ENCODE measurements at regions not wholly inside any gene's neighbourhood (a gene's known extent, or its start where the extent isn't known, plus 50 kb on each side); places are given as distances from the start of the nearest gene placed in this dataset.

- Histone ChIP-seq H3K27me3 (no peaks in the 10 kb centered on the region), H3K4me1 (no peaks in the 10 kb centered on the region), H3K27ac (no peak overlapping the region), H3K36me3 (no peaks in the 10 kb centered on the region), H3K4me3 (no peak overlapping the region), H3K9me3 (no peaks in the 10 kb centered on the region)
- TF ChIP-seq, protein P1, sequence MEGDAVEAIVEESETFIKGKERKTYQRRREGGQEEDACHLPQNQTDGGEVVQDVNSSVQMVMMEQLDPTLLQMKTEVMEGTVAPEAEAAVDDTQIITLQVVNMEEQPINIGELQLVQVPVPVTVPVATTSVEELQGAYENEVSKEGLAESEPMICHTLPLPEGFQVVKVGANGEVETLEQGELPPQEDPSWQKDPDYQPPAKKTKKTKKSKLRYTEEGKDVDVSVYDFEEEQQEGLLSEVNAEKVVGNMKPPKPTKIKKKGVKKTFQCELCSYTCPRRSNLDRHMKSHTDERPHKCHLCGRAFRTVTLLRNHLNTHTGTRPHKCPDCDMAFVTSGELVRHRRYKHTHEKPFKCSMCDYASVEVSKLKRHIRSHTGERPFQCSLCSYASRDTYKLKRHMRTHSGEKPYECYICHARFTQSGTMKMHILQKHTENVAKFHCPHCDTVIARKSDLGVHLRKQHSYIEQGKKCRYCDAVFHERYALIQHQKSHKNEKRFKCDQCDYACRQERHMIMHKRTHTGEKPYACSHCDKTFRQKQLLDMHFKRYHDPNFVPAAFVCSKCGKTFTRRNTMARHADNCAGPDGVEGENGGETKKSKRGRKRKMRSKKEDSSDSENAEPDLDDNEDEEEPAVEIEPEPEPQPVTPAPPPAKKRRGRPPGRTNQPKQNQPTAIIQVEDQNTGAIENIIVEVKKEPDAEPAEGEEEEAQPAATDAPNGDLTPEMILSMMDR (IDR thresholded peaks at IDR 0.05) = no peak
- TF ChIP-seq POLR2A (IDR thresholded peaks at IDR 0.05) (no peak), POLR2AphosphoS5 (IDR thresholded peaks at IDR 0.05; ENCODE audit: insufficient read depth in 1 of 2, low read depth in 1 of 2) (no peak)
- intact Hi-C loops (cut with DNase I) = no loop called here
- DNase-seq (ENCODE audit: extremely low spot score in 2 of 2) = no peak
Observed at GRCh38 chr21:15430577-15430976, 299.2 kb upstream of the USP25 start.

- TF ChIP-seq, protein P1 (IDR thresholded peaks at IDR 0.05) = no peak
- TF ChIP-seq POLR2AphosphoS5 (IDR thresholded peaks at IDR 0.05; ENCODE audit: insufficient read depth in 1 of 2, low read depth in 1 of 2) = no peak
- no peak for TF ChIP-seq POLR2A (IDR thresholded peaks at IDR 0.05)
- Histone ChIP-seq H3K36me3 (no peaks in the 10 kb centered on the region), H3K4me3 (no peak overlapping the region), H3K27me3 (no peaks in the 10 kb centered on the region), H3K27ac (no peak overlapping the region), H3K4me1 (no peaks in the 10 kb centered on the region), H3K9me3 (no peaks in the 10 kb centered on the region)
- intact Hi-C loops (cut with DNase I) = no loop called here
- DNase-seq (ENCODE audit: extremely low spot score in 2 of 2) = no peak
Observed at GRCh38 chr21:15431053-15431452, 298.7 kb upstream of the USP25 start.

- H3K4me3 ChIP-seq = no peak overlapping the region
- DNase-seq (ENCODE audit: extremely low spot score in 2 of 2) = no peak
- TF ChIP-seq POLR2AphosphoS5 (IDR thresholded peaks at IDR 0.05; ENCODE audit: insufficient read depth in 1 of 2, low read depth in 1 of 2) = no peak
- TF ChIP-seq POLR2A (IDR thresholded peaks at IDR 0.05) = no peak
- TF ChIP-seq, protein P1 (IDR thresholded peaks at IDR 0.05) = no peak
- H3K36me3 ChIP-seq = no peaks in the 10 kb centered on the region
- no peaks in the 10 kb centered on the region for H3K27me3 ChIP-seq
- H3K27ac ChIP-seq = no peak overlapping the region
- intact Hi-C loops (cut with DNase I) = no loop called here
- no peaks in the 10 kb centered on the region for H3K4me1 ChIP-seq
- H3K9me3 ChIP-seq = no peaks in the 10 kb centered on the region
Observed at GRCh38 chr21:15433091-15433490, 296.7 kb upstream of the USP25 start.

- no peak for DNase-seq (ENCODE audit: extremely low spot score in 2 of 2)
- no peak overlapping the region for H3K4me3 ChIP-seq
- H3K27ac ChIP-seq = no peak overlapping the region
- H3K36me3 ChIP-seq = no peaks in the 10 kb centered on the region
- H3K4me1 ChIP-seq = no peaks in the 10 kb centered on the region
- H3K9me3 ChIP-seq = no peaks in the 10 kb centered on the region
- intact Hi-C loops (cut with DNase I) = no loop called here
- TF ChIP-seq, protein P1 (IDR thresholded peaks at IDR 0.05) = no peak
- no peak for TF ChIP-seq POLR2A (IDR thresholded peaks at IDR 0.05)
- no peak for TF ChIP-seq POLR2AphosphoS5 (IDR thresholded peaks at IDR 0.05; ENCODE audit: insufficient read depth in 1 of 2, low read depth in 1 of 2)
- H3K27me3 ChIP-seq = no peaks in the 10 kb centered on the region
Observed at GRCh38 chr21:15434163-15434905, 295.4 kb upstream of the USP25 start.

- DNase-seq (ENCODE audit: extremely low spot score in 2 of 2) = no peak
- Histone ChIP-seq H3K4me1 (peaks cover 2% of the 10 kb centered on the region), H3K27ac (no peak overlapping the region), H3K9me3 (no peaks in the 10 kb centered on the region), H3K36me3 (no peaks in the 10 kb centered on the region), H3K4me3 (no peak overlapping the region), H3K27me3 (no peaks in the 10 kb centered on the region)
- intact Hi-C loops (cut with DNase I) = no loop called here
- TF ChIP-seq POLR2AphosphoS5 (IDR thresholded peaks at IDR 0.05; ENCODE audit: insufficient read depth in 1 of 2, low read depth in 1 of 2) (no peak), POLR2A (IDR thresholded peaks at IDR 0.05) (no peak)
- TF ChIP-seq, protein P1 (IDR thresholded peaks at IDR 0.05) = no peak
Observed at GRCh38 chr21:15436031-15436430, 293.8 kb upstream of the USP25 start.

All from vagina (tissue), 2 donors.